Cardiac fibroblast (primary cell): ENCODE measurements at regions not wholly inside any gene's neighbourhood (a gene's known extent, or its start where the extent isn't known, plus 50 kb on each side); places are given as distances from the start of the nearest gene placed in this dataset.

Experiments used
- DNase-seq, 2 donors: peaks; one replicate each; pipeline versions ENCODE4 v3.0.0 to v3.0.0-alpha.2; 2010; ENCODE audit warnings: low read depth in 2 of 2
- H3K4me3 ChIP-seq, 2 donors: replicated peaks in 1 of 2; 1 replicate in 1 of 2; 2 replicates in 1 of 2; pipeline ENCODE4 v1.5.1; 2011; ENCODE audit warnings: low read depth in 2 of 2, low read length in 2 of 2, mild to moderate bottlenecking in 2 of 2, moderate library complexity in 1 of 2
- CTCF ChIP-seq: IDR thresholded peaks from one replicate; pipeline ENCODE4 v1.5.1; 2011; ENCODE audit warnings: low read depth, mild to moderate bottlenecking, low read length, inconsistent platforms

GRCh38 chr16:64534180-64534780 is 587.6 kb downstream of the CDH11 start:
- DNase-seq, result no peak
- H3K4me3 ChIP-seq, result no peak overlapping the region
- TF ChIP-seq CTCF, result no peak

- no peak overlapping the region for H3K4me3 ChIP-seq
- no peak for DNase-seq
- no peak for TF ChIP-seq CTCF
These were observed 589.2 kb downstream of the CDH11 start for GRCh38 chr16:64532691-64533090.

- no peak overlapping the region for H3K4me3 ChIP-seq
- DNase-seq, result no peak
- no peak for TF ChIP-seq CTCF
These were observed 589.7 kb downstream of the CDH11 start for GRCh38 chr16:64532117-64532516.

DNA sequence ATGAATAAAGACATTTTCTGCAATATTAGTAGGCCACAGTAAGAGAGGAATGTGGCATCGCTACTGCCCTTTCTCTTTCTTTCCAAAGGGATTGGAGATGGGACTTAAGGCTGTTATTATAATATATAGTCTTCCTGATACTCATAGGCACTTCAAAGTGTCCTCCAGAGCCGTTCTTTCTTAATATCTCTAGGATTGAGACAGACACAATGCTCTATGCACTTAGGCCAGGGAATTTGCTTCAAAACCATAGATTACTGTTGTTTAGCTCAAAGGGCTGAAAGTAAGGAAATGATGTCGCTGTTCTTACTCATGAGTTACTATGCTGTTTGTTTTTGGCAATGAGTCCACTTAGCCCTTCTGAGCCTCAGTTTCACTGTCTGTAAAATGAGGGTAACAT is 590.5 kb downstream of the CDH11 start:
- no peak overlapping the region for H3K4me3 ChIP-seq
- DNase-seq, result peak in 1 of 2 donors; percentile 13
- no peak for TF ChIP-seq CTCF

GRCh38 chr16:64522548-64522947 is 599.3 kb downstream of the CDH11 start:
- no peak for DNase-seq
- no peak overlapping the region for H3K4me3 ChIP-seq
- no peak for TF ChIP-seq CTCF

GRCh38 chr16:64513871-64514270 is 608.0 kb downstream of the CDH11 start:
- TF ChIP-seq CTCF, result no peak
- DNase-seq, result no peak
- no peak overlapping the region for H3K4me3 ChIP-seq

DNA sequence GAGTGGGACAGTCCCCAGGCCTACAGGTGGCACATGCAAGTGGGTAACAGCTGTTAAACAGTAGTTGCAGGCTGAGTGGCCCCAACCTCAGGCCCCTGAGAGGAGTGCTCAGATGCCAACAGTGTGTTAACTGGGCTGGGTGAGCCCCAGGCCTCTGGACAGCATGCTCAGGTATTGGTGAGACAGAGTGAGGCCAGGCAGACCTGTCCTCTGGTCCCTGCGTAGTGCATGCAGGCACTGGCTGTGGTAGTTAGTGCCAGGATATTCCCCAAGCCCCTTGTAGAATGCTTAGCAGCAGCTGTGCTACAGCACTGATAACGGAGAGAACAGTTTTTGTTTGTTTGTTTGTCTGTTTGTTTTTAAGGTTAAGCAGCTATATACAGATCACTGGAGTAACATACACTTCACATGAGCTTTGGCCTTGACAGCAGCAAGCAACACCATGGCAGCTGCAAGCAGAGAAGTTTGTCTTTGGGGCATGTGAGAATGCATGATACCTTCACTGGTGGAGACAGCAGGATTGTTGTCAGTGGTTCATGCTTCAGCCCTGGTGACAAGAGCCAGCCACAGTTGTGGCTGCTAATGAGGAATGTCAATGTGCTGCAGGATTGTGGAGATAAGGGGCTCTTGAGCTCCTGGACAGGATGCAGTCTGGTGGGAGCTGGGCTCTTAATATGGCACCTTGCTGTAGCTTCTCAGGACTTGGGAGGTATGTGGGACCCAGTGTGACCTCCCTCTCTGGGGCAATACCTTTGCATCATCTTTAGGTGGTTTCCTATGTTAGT is 614.4 kb downstream of the CDH11 start:
- no peak overlapping the region for H3K4me3 ChIP-seq
- no peak for DNase-seq
- no peak for TF ChIP-seq CTCF
